ENCODE measurements at regions not wholly inside any gene's neighbourhood (a gene's known extent, or its start where the extent isn't known, plus 50 kb on each side); places are given as distances from the start of the nearest gene placed in this dataset.

GRCh38 chr4:67084783-67085182 lies 460.5 kb downstream of the CENPC start:
- TF ChIP-seq CTCF (IDR thresholded peaks at IDR 0.05) = no peak
- Mint-ChIP-seq H3K27me3 (ENCODE audit: insufficient read depth) (no peaks in the 10 kb centered on the region; the same call in 1 of the 2 replicates), H3K27ac (no peak overlapping the region), H3K36me3 (ENCODE audit: low read depth) (no peaks in the 10 kb centered on the region), H3K9me3 (peaks cover 37% of the 10 kb centered on the region), H3K4me3 (no peak overlapping the region), H3K4me1 (ENCODE audit: low read depth) (no peaks in the 10 kb centered on the region)
- no peak for DNase-seq

- H3K4me3 Mint-ChIP-seq = no peak overlapping the region
- no peak overlapping the region for H3K27ac Mint-ChIP-seq
- peaks cover 37% of the 10 kb centered on the region for H3K9me3 Mint-ChIP-seq
Observed at GRCh38 chr4:67083496-67083895, 461.8 kb downstream of the CENPC start.

GRCh38 chr4:67082746-67083145 lies 462.6 kb downstream of the CENPC start:
- Mint-ChIP-seq H3K36me3 (ENCODE audit: low read depth) (no peaks in the 10 kb centered on the region), H3K4me1 (ENCODE audit: low read depth) (no peaks in the 10 kb centered on the region), H3K27me3 (ENCODE audit: insufficient read depth) (no peaks in the 10 kb centered on the region; the same call in 1 of the 2 replicates), H3K4me3 (no peak overlapping the region), H3K9me3 (peaks cover 38% of the 10 kb centered on the region), H3K27ac (no peak overlapping the region)
- DNase-seq = no peak
- no peak for TF ChIP-seq CTCF (IDR thresholded peaks at IDR 0.05)

More at GRCh38 chr4:67083496-67083895, 461.8 kb downstream of the CENPC start:
- DNase-seq = no peak
- Mint-ChIP-seq H3K27me3 (ENCODE audit: insufficient read depth) (no peaks in the 10 kb centered on the region; the same call in 1 of the 2 replicates), H3K36me3 (ENCODE audit: low read depth) (no peaks in the 10 kb centered on the region), H3K4me1 (ENCODE audit: low read depth) (no peaks in the 10 kb centered on the region)
- no peak for TF ChIP-seq CTCF (IDR thresholded peaks at IDR 0.05)

- peaks cover 38% of the 10 kb centered on the region for H3K9me3 Mint-ChIP-seq
- H3K4me1 Mint-ChIP-seq (ENCODE audit: low read depth) = no peaks in the 10 kb centered on the region
- no peaks in the 10 kb centered on the region; the same call in 1 of the 2 replicates for H3K27me3 Mint-ChIP-seq (ENCODE audit: insufficient read depth)
- no peak overlapping the region for H3K27ac Mint-ChIP-seq
- DNase-seq = no peak
- no peak overlapping the region for H3K4me3 Mint-ChIP-seq
- no peak for TF ChIP-seq CTCF (IDR thresholded peaks at IDR 0.05)
- no peaks in the 10 kb centered on the region for H3K36me3 Mint-ChIP-seq (ENCODE audit: low read depth)
Observed at GRCh38 chr4:67080046-67080557, 465.2 kb downstream of the CENPC start.

- no peak for TF ChIP-seq CTCF (IDR thresholded peaks at IDR 0.05)
- Mint-ChIP-seq H3K9me3 (peaks cover 39% of the 10 kb centered on the region), H3K4me3 (no peak overlapping the region), H3K27me3 (ENCODE audit: insufficient read depth) (no peaks in the 10 kb centered on the region), H3K4me1 (ENCODE audit: low read depth) (no peaks in the 10 kb centered on the region), H3K36me3 (ENCODE audit: low read depth) (peaks cover 4% of the 10 kb centered on the region), H3K27ac (no peak overlapping the region)
- no peak for DNase-seq
Observed at GRCh38 chr4:67071641-67072040, 473.7 kb downstream of the CENPC start.

GRCh38 chr4:67055319-67055718 lies 490.0 kb downstream of the CENPC start:
- Mint-ChIP-seq H3K4me1 (ENCODE audit: low read depth) (no peaks in the 10 kb centered on the region), H3K9me3 (peaks cover 12% of the 10 kb centered on the region), H3K4me3 (no peak overlapping the region), H3K27ac (no peak overlapping the region), H3K27me3 (ENCODE audit: insufficient read depth) (no peaks in the 10 kb centered on the region), H3K36me3 (ENCODE audit: low read depth) (no peaks in the 10 kb centered on the region)
- DNase-seq = no peak
- no peak for TF ChIP-seq CTCF (IDR thresholded peaks at IDR 0.05)
